Parathyroid adenoma (tissue), 2 donors: ENCODE measurements at regions not wholly inside any gene's neighbourhood (a gene's known extent, or its start where the extent isn't known, plus 50 kb on each side); places are given as distances from the start of the nearest gene placed in this dataset.

Experiments used
- H2AFZ ChIP-seq: fragments of 300-600 bp; sonication (generic); one replicate; pipeline ENCODE4 v1.7.0; 2017; ENCODE audit warnings: antibody characterized with exemption, mild to moderate bottlenecking
- H3K27ac ChIP-seq: fragments of 300-600 bp; sonication (generic); one replicate; pipeline ENCODE4 v1.7.0; 2017
- H3K27me3 ChIP-seq: fragments of 300-600 bp; sonication (generic); one replicate; pipeline ENCODE4 v1.7.0; 2017; ENCODE audit warnings: low read length; ENCODE audit not compliant: control insufficient read depth, insufficient read depth
- H3K36me3 ChIP-seq: fragments of 300-600 bp; sonication (generic); one replicate; pipeline ENCODE4 v1.7.0; 2017; ENCODE audit warnings: low read length; ENCODE audit not compliant: control insufficient read depth, insufficient read depth
- H3K4me1 ChIP-seq: fragments of 300-600 bp; sonication (generic); one replicate; pipeline ENCODE4 v1.7.0; 2017; ENCODE audit warnings: control low read depth
- H3K4me2 ChIP-seq: fragments of 300-600 bp; sonication (generic); one replicate; pipeline ENCODE4 v1.7.0; 2017; ENCODE audit warnings: low read length
- H3K4me3 ChIP-seq: fragments of 300-600 bp; sonication (generic); one replicate; pipeline ENCODE4 v1.7.0; 2017; ENCODE audit warnings: low read depth, low read length
- H3K79me2 ChIP-seq: fragments of 300-600 bp; sonication (generic); one replicate; pipeline ENCODE4 v1.7.0; 2017; ENCODE audit warnings: control low read depth
- H3K9ac ChIP-seq: fragments of 300-600 bp; sonication (generic); one replicate; pipeline ENCODE4 v1.7.0; 2017; ENCODE audit warnings: mild to moderate bottlenecking
- H3K9me3 ChIP-seq: fragments of 300-600 bp; sonication (generic); one replicate; pipeline ENCODE4 v1.7.0; 2017; ENCODE audit warnings: low read length; ENCODE audit not compliant: control insufficient read depth
- CTCF ChIP-seq: fragments of 300-600 bp; sonication (generic); IDR thresholded peaks from one replicate; pipeline ENCODE4 v1.7.0; 2017; ENCODE audit warnings: antibody characterized with exemption, mild to moderate bottlenecking
- donor health status: primary hyperparathyroidism.

GRCh38 chr2:103007086-103007485, 245.3 kb downstream of the TMEM182 start:
- Histone ChIP-seq H3K9me3 (no peaks in the 10 kb centered on the region), H3K27ac (no peak overlapping the region), H3K36me3 (no peaks in the 10 kb centered on the region), H3K4me2 (no peak overlapping the region), H3K9ac (no peak overlapping the region), H3K4me3 (no peak overlapping the region), H3K27me3 (no peaks in the 10 kb centered on the region), H3K4me1 (no peaks in the 10 kb centered on the region), H3K79me2 (no peaks in the 10 kb centered on the region), H2AFZ (no peak overlapping the region)
- no peak for TF ChIP-seq CTCF

GRCh38 chr2:103008586-103008985, 246.8 kb downstream of the TMEM182 start:
- H3K4me3 ChIP-seq, result no peak overlapping the region
- no peaks in the 10 kb centered on the region for H3K4me1 ChIP-seq
- no peak overlapping the region for H3K27ac ChIP-seq
- no peak for TF ChIP-seq CTCF
- no peaks in the 10 kb centered on the region for H3K79me2 ChIP-seq
- H3K4me2 ChIP-seq, result no peak overlapping the region
- H3K9me3 ChIP-seq, result no peaks in the 10 kb centered on the region
- H3K9ac ChIP-seq, result no peak overlapping the region
- peak overlapping the region; percentile 28 for H2AFZ ChIP-seq
- H3K36me3 ChIP-seq, result no peaks in the 10 kb centered on the region
- no peaks in the 10 kb centered on the region for H3K27me3 ChIP-seq

- no peaks in the 10 kb centered on the region for H3K27me3 ChIP-seq
- H3K36me3 ChIP-seq, result no peaks in the 10 kb centered on the region
- H3K4me1 ChIP-seq, result no peaks in the 10 kb centered on the region
- no peak overlapping the region for H3K4me3 ChIP-seq
- no peak overlapping the region for H2AFZ ChIP-seq
- H3K9me3 ChIP-seq, result no peaks in the 10 kb centered on the region
- no peak overlapping the region for H3K4me2 ChIP-seq
- no peak overlapping the region for H3K27ac ChIP-seq
- H3K79me2 ChIP-seq, result no peaks in the 10 kb centered on the region
- TF ChIP-seq CTCF, result no peak
- H3K9ac ChIP-seq, result no peak overlapping the region
These were observed 248.0 kb downstream of the TMEM182 start for GRCh38 chr2:103009871-103010270.

- H3K36me3 ChIP-seq, result no peaks in the 10 kb centered on the region
- H3K9me3 ChIP-seq, result no peaks in the 10 kb centered on the region
- no peaks in the 10 kb centered on the region for H3K27me3 ChIP-seq
- no peak overlapping the region for H3K4me2 ChIP-seq
- no peaks in the 10 kb centered on the region for H3K4me1 ChIP-seq
- H3K79me2 ChIP-seq, result no peaks in the 10 kb centered on the region
- H3K27ac ChIP-seq, result no peak overlapping the region
- H3K9ac ChIP-seq, result no peak overlapping the region
- H2AFZ ChIP-seq, result no peak overlapping the region
- H3K4me3 ChIP-seq, result no peak overlapping the region
- TF ChIP-seq CTCF, result no peak
These were observed 248.5 kb downstream of the TMEM182 start for GRCh38 chr2:103010306-103010705.

GRCh38 chr2:103010751-103011150, 248.9 kb downstream of the TMEM182 start:
- H3K9ac ChIP-seq, result no peak overlapping the region
- no peaks in the 10 kb centered on the region for H3K4me1 ChIP-seq
- H3K79me2 ChIP-seq, result no peaks in the 10 kb centered on the region
- no peak overlapping the region for H2AFZ ChIP-seq
- H3K27ac ChIP-seq, result no peak overlapping the region
- H3K9me3 ChIP-seq, result no peaks in the 10 kb centered on the region
- no peak overlapping the region for H3K4me2 ChIP-seq
- TF ChIP-seq CTCF, result no peak
- H3K27me3 ChIP-seq, result no peaks in the 10 kb centered on the region
- no peaks in the 10 kb centered on the region for H3K36me3 ChIP-seq
- no peak overlapping the region for H3K4me3 ChIP-seq
